ENCODE measurements at regions not wholly inside any gene's neighbourhood (a gene's known extent, or its start where the extent isn't known, plus 50 kb on each side); places are given as distances from the start of the nearest gene placed in this dataset.
A peak's percentile ranks its signal among the peaks of the same experiment; 100 is the strongest.

DNA sequence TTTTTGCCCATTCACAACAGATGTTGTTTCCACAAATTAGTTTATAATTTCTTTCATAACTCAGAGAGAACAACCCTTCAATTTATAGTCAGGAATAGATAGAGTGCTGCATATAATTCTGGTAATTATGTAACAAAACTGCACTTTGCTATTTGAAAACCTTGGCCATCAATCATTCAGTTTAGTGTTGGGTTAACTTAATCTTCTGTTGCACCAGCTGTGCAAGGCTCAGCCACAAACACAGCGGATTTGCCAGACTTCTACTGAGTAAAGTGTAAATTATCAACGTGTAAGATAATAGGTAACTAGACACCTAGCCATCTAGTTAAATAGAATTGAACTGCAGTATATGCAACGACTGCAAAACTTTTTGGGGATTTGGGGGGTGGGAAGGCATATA lies 1064.3 kb upstream of the EPHA6 start:
- Histone ChIP-seq H4K20me1 (ENCODE audit: insufficient read depth, low read length) (no peaks in the 10 kb centered on the region), H3K27ac (ENCODE audit: low read depth, low read length) (no peak overlapping the region), H3K9me3 (ENCODE audit: low read depth, low read length) (no peaks in the 10 kb centered on the region), H3K36me3 (ENCODE audit: insufficient read depth, low read length) (no peaks in the 10 kb centered on the region), H3K4me3 (ENCODE audit: insufficient read depth, low read length) (no peak overlapping the region), H3K27me3 (ENCODE audit: insufficient read depth, low read length) (no peaks in the 10 kb centered on the region), H2AFZ (ENCODE audit: low read length) (no peak overlapping the region), H3K4me2 (ENCODE audit: insufficient read depth, low read length) (no peak overlapping the region), H3K4me1 (ENCODE audit: insufficient read depth, low read length) (no peaks in the 10 kb centered on the region), H3K79me2 (ENCODE audit: insufficient read depth, low read length) (no peaks in the 10 kb centered on the region)
- TF ChIP-seq, protein P1, sequence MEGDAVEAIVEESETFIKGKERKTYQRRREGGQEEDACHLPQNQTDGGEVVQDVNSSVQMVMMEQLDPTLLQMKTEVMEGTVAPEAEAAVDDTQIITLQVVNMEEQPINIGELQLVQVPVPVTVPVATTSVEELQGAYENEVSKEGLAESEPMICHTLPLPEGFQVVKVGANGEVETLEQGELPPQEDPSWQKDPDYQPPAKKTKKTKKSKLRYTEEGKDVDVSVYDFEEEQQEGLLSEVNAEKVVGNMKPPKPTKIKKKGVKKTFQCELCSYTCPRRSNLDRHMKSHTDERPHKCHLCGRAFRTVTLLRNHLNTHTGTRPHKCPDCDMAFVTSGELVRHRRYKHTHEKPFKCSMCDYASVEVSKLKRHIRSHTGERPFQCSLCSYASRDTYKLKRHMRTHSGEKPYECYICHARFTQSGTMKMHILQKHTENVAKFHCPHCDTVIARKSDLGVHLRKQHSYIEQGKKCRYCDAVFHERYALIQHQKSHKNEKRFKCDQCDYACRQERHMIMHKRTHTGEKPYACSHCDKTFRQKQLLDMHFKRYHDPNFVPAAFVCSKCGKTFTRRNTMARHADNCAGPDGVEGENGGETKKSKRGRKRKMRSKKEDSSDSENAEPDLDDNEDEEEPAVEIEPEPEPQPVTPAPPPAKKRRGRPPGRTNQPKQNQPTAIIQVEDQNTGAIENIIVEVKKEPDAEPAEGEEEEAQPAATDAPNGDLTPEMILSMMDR (IDR thresholded peaks at IDR 0.05; ENCODE audit: extremely low read depth, low read depth, low read length) = no peak
- DNase-seq (ENCODE audit: insufficient read length, low spot score, missing footprints) = no peak

DNA sequence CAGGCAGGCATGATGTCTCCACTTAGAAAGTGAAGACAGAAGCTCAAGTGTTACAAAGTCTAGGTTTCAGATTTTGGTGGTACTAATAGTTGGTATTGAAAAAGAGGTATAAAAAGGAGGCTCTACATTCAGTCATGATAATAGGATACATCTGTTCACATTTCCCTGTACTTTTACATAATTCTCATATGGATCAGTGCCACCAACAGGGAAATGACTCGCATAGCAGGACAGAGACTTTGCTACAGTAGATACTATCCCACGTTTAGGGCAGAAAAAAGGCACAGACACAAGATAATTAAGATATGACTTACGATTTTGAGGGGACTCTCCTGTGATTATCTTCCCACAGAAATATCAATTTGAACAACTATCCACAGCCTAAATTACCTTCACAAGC lies 1062.9 kb upstream of the EPHA6 start:
- Histone ChIP-seq H3K27me3 (ENCODE audit: insufficient read depth, low read length) (no peaks in the 10 kb centered on the region), H3K79me2 (ENCODE audit: insufficient read depth, low read length) (no peaks in the 10 kb centered on the region), H3K4me3 (ENCODE audit: insufficient read depth, low read length) (no peak overlapping the region), H2AFZ (ENCODE audit: low read length) (no peak overlapping the region), H4K20me1 (ENCODE audit: insufficient read depth, low read length) (no peaks in the 10 kb centered on the region), H3K4me2 (ENCODE audit: insufficient read depth, low read length) (no peak overlapping the region), H3K9me3 (ENCODE audit: low read depth, low read length) (no peaks in the 10 kb centered on the region), H3K4me1 (ENCODE audit: insufficient read depth, low read length) (no peaks in the 10 kb centered on the region), H3K27ac (ENCODE audit: low read depth, low read length) (no peak overlapping the region), H3K36me3 (ENCODE audit: insufficient read depth, low read length) (no peaks in the 10 kb centered on the region)
- TF ChIP-seq, protein P1 (IDR thresholded peaks at IDR 0.05; ENCODE audit: extremely low read depth, low read depth, low read length) = no peak
- DNase-seq (ENCODE audit: insufficient read length, low spot score, missing footprints) = peak; percentile 3

DNA sequence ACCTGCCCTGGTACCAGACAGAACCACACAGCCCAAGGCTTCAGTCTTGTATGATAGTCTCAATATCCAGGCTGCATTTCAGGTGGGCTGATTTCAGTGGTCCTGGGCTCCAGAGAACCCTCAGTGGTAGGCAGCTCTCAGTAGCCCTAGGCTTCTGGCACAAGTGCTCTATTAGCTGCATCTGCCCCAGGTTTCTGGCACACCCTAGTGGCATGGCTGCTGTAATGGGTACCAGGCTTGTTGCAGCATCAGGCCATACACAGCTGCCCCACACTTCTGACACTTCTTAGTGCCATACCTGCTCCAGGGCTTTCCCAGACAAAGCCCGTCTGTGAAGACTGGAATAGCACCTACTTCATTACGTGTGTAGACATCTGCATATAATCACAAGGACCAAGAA lies 1062.2 kb upstream of the EPHA6 start:
- Histone ChIP-seq H4K20me1 (ENCODE audit: insufficient read depth, low read length) (no peaks in the 10 kb centered on the region), H3K4me3 (ENCODE audit: insufficient read depth, low read length) (no peak overlapping the region), H2AFZ (ENCODE audit: low read length) (no peak overlapping the region), H3K9me3 (ENCODE audit: low read depth, low read length) (no peaks in the 10 kb centered on the region), H3K4me1 (ENCODE audit: insufficient read depth, low read length) (no peaks in the 10 kb centered on the region), H3K27ac (ENCODE audit: low read depth, low read length) (no peak overlapping the region), H3K4me2 (ENCODE audit: insufficient read depth, low read length) (no peak overlapping the region), H3K27me3 (ENCODE audit: insufficient read depth, low read length) (no peaks in the 10 kb centered on the region), H3K79me2 (ENCODE audit: insufficient read depth, low read length) (no peaks in the 10 kb centered on the region), H3K36me3 (ENCODE audit: insufficient read depth, low read length) (no peaks in the 10 kb centered on the region)
- DNase-seq (ENCODE audit: insufficient read length, low spot score, missing footprints) = no peak
- TF ChIP-seq, protein P1 (IDR thresholded peaks at IDR 0.05; ENCODE audit: extremely low read depth, low read depth, low read length) = no peak

DNA sequence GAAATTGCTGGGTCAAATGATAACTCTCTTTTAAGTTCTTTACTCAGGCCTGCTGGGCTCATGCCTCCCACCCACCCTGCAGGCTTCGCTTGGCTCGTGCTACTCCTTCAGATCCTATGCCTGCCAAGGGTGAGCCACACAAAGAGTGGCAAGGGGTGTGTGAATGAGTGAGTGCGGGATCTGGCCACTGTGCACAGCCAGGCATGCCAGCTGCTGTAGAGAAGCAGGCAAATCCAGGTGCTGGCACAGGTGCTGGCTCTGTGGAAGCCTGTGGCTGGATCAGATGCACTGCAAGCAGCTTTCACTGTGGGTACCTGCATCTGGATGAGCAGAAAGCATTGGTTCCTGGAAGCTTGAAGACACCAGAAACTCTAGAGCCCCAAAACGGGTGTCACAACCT lies 1055.7 kb upstream of the EPHA6 start:
- no peak overlapping the region for H3K4me2 ChIP-seq (ENCODE audit: insufficient read depth, low read length)
- no peaks in the 10 kb centered on the region for H3K4me1 ChIP-seq (ENCODE audit: insufficient read depth, low read length)
- no peaks in the 10 kb centered on the region for H3K27me3 ChIP-seq (ENCODE audit: insufficient read depth, low read length)
- TF ChIP-seq, protein P1 (IDR thresholded peaks at IDR 0.05; ENCODE audit: extremely low read depth, low read depth, low read length) = no peak
- H3K27ac ChIP-seq (ENCODE audit: low read depth, low read length) = no peak overlapping the region
- no peaks in the 10 kb centered on the region for H3K79me2 ChIP-seq (ENCODE audit: insufficient read depth, low read length)
- H3K9me3 ChIP-seq (ENCODE audit: low read depth, low read length) = no peaks in the 10 kb centered on the region
- DNase-seq (ENCODE audit: insufficient read length, low spot score, missing footprints) = no peak
- no peak overlapping the region for H2AFZ ChIP-seq (ENCODE audit: low read length)
- H4K20me1 ChIP-seq (ENCODE audit: insufficient read depth, low read length) = no peaks in the 10 kb centered on the region
- no peaks in the 10 kb centered on the region for H3K36me3 ChIP-seq (ENCODE audit: insufficient read depth, low read length)
- no peak overlapping the region for H3K4me3 ChIP-seq (ENCODE audit: insufficient read depth, low read length)

All from osteoblast (primary cell).